GM19372 (cell line): ENCODE measurements at regions not wholly inside any gene's neighbourhood (a gene's known extent, or its start where the extent isn't known, plus 50 kb on each side); places are given as distances from the start of the nearest gene placed in this dataset.

ENCODE experiments used
- ATAC-seq: cut with Tn5 transposase; IDR thresholded peaks from one replicate; pipeline ENCODE4 v1.9.1; 2021; ENCODE audit warnings: mild to moderate bottlenecking, low read depth, moderate library complexity; ENCODE audit not compliant: unreplicated experiment

DNA sequence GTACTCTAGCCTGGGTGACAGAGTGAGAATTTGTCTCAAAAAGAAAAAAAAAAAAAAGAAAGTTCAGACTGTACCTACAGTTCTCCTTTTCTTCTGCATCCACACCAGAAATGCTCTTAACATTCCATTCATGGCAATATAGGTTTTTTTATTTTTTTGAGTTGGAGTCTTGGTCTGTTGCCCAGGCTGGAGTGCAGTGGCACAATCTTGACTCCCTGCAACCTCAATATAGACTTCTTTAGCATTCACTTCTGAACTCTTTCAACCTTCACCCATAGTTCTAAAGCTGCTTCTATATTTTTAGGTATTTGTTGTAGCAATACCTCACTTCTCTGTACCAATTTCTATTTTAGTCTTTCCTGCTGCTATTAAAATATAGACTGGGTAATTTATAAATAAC is 1095.7 kb downstream of the FLRT2 start:
- ATAC-seq: no peak

DNA sequence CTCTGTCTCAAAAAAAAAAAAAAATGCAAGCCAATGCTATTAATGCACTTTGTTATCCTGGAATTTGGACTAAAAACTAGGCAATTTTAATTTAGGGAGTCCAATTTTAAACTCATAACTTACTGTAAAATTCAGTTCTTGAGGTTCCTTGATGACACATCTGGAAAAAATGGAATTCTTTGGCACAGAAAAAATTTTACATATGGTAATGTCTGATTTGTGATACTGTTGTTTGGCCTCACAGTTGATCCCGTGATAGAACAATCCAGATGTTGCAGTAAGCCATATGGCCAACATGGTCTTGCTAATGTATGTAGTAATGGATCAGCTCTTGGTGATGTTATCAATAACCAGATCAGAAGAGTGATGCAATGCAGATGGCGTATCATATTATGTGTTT is 1089.8 kb downstream of the FLRT2 start:
- no peak for ATAC-seq

DNA sequence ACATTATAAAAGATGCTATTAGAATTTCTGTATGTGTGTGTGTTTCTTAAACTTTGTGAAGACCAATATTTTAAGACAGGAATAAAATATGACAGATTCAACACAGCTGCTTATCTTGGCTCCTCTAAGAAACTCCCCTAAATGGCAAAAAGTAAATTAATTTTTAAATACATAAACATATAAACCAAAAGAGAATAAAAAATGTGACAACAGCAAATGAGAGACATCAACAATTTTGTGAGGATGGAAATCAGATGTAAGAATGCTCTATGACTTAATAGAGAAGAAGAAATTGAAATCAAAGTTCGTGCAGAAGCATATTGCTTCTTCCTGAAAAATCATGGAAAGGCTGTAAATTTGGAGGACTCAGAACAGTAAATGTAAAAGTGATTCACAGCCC is 1083.8 kb downstream of the FLRT2 start:
- no peak for ATAC-seq

DNA sequence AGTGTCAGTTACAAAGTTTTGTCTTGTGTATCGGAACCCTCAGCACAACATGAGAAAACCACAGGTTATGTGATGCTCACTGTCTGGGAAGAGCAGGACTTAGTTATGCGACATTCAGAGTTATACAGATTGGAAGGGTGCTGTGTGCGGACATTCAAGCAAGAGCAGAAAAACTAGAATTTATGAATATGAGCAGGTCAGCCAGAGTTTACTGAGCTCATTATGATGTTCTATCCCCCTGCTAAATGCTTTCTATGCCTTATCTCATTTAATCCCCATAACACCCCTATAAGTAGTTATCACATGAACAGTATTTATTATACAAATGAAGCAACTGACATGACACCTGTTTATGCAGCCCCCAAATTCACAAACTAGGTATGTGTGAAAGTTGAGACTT is 1083.2 kb downstream of the FLRT2 start:
- ATAC-seq: no peak

DNA sequence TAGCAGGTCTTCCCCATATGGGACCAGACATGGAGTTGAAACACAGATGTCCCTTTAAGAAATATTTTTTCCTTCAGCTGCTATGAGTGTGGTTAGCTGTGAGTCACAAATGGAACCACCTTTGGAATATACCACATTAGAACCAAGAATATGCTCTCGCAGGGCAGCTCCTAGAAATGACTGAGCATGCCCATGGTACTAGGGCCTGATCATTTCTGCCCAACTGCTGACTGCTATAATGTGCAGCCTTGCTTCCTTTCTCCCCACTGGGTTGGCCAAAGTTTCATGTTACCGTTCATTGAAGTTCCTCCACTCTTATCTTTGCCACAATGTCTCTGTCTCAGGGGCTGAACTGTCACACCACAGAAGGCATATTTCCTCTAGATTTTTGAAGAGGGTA is 1074.6 kb downstream of the FLRT2 start:
- no peak for ATAC-seq

DNA sequence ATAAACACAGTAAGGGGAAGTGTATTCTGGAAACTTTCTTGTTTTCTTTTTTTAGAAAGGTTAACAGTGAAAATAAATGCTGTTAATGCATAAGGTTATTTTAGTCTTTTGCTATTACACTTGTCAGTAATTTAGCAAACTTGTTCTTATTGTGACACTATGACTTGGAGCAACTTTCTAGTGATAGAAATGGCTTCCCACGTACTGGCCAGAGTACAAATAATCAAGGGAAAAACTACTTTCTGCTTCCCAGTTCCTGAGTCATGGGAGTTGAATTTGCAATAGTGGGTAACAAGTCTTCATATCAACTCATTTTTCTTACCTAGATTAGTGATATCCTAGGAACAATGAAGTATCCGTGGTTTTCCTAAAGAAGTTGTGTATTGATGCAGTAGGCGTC is 1072.3 kb downstream of the FLRT2 start:
- no peak for ATAC-seq

DNA sequence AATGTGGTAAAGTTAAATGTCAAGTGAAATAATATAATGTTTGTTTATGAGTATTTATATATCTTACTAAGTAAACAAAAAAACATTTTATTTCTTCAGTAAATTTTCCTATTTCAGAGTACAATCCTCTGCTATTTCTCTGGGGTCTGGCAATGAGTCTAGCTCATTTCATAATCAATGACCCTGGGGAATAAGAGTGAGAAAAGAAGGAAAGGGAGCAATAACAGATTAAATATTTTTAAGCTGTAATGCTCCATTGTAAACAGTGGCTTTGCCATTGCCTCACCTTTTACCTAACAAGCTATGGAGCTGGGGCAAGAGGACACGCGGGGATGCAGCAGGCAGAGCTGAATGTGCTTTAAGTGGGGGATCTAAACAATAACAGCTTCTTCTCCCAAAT is 1071.9 kb downstream of the FLRT2 start:
- no peak for ATAC-seq

DNA sequence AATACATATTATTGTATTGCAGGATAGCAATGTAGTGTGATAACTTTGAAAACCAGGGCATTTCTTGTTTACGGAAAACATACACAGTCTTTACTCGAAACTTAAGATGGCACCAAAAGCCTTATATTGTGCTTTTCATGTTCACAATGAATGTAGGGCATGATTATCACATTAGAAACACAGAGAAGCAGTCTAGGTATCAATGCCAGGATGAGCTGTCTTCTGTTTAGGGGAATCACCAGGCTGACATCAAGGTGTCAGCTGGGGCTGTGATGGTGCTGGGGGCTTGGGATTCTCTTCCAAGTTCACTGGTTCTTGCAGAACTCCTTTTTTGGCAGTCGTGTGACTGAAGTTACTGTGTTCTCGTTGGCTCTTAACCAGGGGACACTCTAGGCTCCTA is 1067.3 kb downstream of the FLRT2 start:
- no peak for ATAC-seq

DNA sequence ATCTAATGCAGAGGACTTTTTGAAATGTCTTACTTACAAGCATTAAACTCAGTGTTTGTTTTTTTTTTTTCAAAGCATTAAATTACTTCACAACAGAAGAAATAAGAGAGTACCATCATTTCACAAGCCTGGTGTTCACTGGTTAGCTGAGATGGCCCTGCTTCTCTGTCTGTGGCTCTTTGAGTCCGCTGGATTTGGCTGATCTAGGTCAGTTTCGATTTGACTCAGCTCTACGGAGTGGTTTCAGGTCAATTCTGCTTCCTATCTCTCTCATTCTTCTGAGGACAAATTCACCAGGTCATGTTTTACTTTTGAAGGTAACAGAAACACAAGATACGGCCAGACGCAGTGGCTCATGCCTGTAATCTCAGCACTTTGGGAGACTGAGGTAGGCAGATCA is 1066.1 kb downstream of the FLRT2 start:
- ATAC-seq: no peak

DNA sequence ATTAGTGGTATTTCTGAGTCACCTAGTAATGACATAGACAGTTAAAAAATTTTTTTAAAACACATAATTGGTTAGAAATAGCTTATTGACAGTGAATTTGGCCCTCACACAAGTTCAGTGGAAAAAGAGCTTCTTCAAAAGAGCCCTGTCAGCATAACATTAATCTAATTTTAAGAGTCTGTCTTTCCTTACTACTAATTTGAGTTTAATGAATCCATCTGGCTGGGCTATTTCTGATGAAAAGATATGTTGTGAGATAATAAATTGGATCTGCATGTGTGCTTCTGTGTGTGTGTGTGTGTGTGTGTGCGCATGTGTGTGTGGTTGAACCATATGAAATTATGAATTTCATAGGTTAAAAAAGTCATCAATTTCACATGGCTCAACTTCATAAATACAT is 1045.2 kb downstream of the FLRT2 start:
- no peak for ATAC-seq

DNA sequence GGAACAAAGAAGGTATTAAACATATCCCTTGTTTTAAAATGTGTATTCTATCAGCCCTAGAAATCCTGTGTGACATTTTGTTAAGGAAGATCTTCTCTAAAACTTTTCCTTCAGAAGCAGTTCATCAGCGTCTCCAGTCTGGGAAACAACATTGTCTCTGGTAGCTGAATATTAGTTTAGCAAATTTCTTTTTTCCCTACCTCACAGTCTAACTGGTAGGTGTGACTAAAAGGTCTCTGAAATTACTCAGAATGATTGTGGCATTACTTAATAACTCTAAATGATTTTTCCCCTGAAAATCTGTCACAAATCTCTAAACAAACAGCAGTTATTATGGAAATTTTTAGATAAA is 1044.8 kb downstream of the FLRT2 start:
- no peak for ATAC-seq

DNA sequence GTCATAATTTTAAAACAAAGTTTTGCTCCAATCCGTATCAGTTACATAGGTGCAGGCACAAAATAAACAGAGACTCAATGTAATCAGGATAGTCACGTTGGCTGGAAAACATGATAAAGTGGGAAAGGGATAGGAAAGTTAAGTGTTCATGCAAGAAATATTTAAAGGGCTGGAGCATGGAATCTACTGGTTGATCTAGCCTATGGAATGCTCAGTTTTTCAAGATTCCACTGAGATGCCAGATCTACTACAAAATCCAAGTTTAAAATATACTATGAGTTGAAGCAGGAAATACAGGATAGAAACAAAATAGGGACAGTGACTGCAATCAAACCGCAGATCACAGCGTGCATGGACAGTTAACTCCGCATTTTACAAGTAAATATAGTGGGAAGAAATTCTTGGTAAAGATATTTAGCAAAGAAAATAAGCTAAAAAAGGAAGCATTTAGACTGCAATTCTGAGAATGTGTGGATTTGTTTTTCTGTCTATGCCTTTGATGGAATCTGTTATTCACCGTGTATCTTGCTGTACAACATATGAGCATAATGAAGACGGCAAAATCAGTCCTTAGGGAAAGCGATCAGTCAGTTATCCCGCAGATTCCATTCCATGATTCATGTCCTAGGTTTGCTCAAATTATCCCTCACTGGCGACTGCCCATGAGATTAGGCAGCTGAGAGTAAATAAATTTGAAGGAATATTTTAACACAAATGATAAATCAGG is 1044.3 kb downstream of the FLRT2 start:
- ATAC-seq: no peak

DNA sequence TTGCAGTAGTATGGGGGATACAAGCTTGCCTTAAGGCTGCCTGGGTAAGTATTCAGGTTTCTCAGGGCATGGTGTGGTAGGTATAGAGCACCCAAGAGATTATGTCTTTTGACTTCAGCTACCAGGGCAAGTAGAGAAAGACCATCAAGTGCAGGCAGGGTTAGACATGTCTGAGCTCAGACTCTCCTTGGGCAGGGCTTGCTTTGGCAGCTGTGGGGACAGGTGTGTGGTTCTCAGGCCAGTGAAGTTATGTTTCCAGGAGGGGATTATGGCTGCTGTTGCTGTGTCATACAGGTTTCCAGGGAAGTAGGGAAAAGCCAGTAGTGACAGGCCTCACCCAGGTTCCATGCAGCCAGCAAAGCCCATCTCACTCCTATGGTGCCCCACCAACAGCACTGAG is 1040.4 kb downstream of the FLRT2 start:
- no peak for ATAC-seq

DNA sequence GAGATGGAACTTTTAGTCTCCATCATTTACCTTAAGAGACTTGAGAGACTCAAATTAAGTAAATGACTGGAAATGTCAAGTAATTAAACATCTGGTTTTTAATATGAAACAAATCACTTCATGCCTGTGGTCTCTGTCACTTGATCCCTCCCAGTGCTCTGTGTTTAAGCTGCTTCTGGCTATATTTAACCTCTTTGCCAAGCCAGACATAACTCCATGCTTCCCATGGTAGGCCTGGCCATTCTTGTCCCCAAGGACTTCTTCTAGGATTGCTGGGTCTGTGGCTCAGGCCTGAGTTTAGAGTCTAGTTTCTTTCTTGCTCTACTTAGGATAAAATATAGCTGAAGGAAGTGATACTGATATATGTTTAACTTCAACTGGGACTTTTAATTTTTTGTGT is 1013.6 kb downstream of the FLRT2 start:
- ATAC-seq: no peak

DNA sequence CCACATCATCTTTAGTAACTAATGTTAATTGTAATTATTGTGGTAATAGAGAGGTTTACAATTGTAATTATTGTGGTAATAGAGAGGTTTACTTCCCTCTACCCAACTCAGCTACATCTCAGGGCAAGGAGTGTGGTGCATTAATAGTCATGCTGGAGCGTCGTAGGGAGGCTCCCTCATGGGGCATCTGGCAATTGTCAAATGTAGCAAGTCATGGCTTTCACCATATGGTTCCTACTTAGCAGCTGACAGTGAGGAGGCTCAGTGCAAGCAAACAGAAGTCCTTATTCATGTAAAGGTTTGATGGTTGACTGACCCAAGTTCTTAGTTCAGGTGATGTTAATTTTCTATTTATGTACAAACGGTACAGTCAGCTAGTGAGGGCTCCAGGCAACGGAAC is 1012.0 kb downstream of the FLRT2 start:
- ATAC-seq: no peak

DNA sequence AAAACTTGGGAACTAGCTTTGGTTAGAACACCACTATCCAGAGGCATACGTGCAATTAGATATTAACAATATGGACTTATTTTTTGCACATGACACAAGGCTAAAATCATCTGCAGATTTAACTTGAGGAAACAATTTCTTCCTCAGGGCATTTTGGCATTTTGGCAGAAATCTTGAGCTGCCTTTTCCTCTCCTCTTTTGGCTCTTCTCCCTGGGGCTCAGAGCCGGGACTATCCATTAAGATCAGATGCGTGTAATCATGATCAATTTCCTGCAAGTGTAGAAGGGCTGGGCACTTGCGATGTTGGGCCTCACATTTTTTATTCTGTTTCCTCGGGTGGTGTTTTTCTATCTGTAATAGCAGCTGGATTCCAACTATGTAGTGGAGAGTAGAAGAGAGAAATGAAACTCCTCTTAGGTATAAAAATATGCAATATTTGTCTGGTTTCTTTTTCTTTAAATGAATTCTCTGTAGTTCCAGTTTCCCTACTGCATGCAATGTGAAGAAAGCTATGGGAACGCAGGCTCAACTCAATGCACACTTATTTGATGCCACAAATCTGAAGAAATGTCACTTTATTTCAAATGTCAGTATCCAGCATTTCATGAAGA is 1010.8 kb downstream of the FLRT2 start:
- ATAC-seq: no peak

DNA sequence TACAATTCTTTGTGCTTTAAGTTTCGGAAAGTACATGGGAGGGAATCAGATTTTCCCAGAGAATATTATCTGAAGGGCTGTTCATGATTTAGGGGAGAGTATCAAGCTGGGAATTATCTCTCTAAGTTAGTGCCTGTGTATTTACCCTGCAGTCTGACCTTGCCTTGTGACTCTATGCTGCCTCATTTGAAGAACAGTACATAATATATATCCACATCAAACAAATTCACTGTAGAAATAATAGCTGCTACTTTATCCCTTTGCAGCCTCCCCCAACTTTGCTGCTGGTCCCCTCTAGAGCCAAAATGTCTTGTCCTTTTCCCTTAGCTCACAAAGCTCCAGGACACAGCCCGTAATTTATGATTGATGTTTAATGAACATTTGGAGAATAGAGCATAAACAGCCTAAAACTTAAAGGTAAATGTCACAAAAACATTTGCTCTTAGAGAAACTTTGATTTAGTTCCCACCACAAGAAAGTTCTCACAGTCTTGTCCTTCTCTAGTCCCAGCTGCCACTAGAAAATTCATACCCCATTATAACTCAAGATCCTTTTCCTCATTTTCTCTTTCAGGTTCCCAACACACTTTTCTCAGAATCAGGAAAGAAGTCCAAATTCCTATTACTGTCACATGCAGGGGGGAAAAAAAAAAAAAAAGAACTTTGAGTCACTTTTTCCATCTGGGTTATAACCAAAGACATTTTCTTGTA is 1009.6 kb downstream of the FLRT2 start:
- no peak for ATAC-seq

DNA sequence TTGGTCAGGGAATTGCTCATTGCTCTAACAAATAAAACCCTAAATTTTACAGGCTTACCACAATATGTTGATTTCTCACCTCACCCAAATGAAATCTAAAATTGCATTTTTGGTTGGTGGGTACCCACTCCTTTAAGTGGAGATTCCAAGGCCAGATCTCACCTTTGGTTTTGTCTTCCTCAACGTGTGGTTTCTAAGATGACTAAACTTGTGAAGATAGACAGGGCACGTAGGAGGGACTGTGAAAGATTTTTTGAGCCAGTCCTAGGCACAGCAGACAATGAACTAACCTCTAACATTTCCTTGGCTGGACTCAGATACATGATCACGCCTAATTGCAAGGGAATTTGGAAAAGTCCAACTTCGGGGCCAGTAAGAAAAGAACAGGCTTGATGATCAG is 1003.9 kb downstream of the FLRT2 start:
- ATAC-seq: no peak

DNA sequence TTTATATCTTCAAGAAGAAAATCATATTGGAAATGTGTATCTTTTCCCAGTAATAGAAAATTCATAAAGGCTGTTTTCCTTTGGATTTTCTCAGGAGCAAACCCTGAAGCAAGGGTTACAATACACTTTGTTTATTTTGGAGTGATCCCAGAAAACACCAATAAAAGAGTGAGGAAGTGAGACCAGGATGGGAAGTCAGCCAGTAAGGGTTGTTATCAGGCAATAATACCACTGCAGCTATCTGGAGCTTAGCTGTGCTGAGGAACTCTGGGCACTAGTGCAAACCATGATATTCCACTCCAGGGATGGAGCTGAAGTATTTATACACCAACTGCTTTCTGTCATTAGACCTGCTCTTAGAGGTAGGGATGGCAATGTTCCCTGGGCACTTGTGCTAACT is 1002.3 kb downstream of the FLRT2 start:
- ATAC-seq: no peak

DNA sequence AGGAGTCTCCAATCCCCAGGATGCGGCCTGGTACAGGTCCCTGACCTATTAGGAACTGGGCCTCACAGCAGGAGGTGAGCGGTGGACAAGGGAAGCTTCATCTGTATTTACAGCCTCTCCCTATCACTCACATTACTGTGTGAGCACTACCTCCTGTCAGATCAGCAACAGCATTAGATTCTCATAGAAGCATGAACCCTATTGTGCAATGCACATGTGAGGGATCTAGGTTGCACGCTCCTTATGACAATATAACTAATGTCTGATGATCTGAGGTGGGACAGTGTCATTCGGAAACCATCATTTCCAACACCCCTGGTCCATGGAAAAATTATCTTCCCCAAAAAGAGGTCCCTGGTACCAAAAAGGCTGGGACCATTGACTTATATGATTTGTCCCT is 1000.5 kb downstream of the FLRT2 start:
- ATAC-seq: no peak

DNA sequence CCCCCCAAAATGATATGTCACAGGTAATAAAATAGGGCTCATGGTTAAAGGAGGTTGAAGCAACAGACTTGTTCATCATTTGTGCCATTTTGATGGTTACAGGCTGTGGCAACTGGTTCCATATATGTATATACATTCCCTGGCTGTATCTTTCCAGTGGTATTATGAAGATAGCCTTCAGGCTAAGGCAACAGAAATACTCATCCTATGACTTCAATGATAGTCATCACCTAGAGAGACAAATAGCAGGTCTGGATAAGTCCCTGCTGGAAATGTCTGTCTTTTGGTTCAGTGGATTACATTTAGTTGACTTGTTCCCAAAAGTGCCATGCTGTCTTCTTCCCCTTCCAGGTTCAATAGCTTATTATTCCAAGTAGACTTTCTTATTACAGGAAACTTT is 997.4 kb downstream of the FLRT2 start:
- ATAC-seq: no peak

DNA sequence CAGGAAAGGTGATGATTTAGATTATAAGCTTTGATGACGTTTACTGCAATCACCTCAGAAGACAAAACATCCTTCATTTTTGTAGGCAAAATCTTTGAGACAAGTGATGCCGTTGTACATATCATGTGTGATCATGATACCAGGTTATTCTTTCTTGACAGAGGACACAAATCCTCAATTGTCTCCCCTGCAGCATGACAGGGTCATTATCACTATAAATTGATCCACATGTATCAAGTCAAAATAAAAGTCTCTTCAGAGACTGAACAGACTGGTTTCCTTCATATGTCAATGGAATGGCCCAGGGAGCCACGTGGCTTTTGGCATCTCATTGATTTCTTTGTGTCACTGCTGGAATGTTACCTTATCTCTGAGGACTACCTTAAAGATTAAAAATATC is 995.7 kb downstream of the FLRT2 start:
- ATAC-seq: no peak
